ENCODE measurements at regions not wholly inside any gene's neighbourhood (a gene's known extent, or its start where the extent isn't known, plus 50 kb on each side); places are given as distances from the start of the nearest gene placed in this dataset.

GRCh38 chr10:4306871-4307270 lies 519.1 kb upstream of the AKR1E2 start:
- TF ChIP-seq CTCF (IDR thresholded peaks at IDR 0.05), result no peak
- no peak for TF ChIP-seq EZH2 (IDR thresholded peaks at IDR 0.05; ENCODE audit: borderline replicate concordance, insufficient read depth, low read depth, low read length, poor library complexity, severe bottlenecking)

Measured in B cell (primary cell).